HG03045 (cell line): ENCODE measurements at regions not wholly inside any gene's neighbourhood (a gene's known extent, or its start where the extent isn't known, plus 50 kb on each side); places are given as distances from the start of the nearest gene placed in this dataset.

Source experiments
- ATAC-seq: cut with Tn5 transposase; IDR thresholded peaks from one replicate; pipeline ENCODE4 v1.9.1; 2021; ENCODE audit warnings: mild to moderate bottlenecking, moderate library complexity; ENCODE audit not compliant: unreplicated experiment

DNA sequence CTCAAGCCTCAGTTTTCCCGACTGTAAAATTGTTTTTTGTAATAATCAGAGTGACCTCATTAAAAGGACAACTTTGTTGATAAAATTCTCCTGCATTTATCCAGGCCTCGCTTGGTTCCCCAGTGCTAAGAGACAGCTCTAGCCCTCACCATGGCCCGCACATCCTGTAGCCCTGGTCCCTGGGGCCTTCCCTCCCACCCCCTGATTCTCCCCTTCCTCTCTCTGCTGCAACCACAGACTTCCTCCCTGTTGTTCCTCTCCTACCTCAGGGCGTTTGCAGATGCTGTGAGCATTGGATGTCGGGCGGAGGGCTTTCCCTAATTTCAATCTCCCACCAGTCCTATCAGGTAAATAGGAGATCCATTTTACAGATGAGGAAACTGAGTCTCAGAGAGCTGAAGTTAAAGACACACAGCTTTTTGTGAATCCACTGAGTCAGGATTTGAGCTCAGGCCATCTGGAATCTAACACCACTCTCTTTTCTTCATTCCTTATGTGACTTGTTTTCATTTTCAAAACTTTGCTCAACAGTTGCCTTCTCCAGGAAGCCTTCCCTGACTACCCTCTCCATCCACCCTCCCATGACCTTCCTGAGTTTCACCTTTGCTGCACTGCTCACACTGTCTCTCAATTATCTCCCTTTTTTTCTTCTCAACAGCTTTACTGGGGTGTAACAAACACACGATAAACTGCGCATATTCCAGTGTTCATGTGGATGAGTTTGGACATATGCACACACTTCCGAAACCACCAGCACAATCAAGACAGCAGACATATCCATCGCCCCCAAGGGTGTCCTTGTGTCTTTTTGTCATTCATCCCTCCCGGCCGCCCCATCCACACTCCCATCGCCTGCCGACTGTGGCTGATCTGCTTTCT is 107.1 kb downstream of the CEBPB start:
- ATAC-seq: no peak

DNA sequence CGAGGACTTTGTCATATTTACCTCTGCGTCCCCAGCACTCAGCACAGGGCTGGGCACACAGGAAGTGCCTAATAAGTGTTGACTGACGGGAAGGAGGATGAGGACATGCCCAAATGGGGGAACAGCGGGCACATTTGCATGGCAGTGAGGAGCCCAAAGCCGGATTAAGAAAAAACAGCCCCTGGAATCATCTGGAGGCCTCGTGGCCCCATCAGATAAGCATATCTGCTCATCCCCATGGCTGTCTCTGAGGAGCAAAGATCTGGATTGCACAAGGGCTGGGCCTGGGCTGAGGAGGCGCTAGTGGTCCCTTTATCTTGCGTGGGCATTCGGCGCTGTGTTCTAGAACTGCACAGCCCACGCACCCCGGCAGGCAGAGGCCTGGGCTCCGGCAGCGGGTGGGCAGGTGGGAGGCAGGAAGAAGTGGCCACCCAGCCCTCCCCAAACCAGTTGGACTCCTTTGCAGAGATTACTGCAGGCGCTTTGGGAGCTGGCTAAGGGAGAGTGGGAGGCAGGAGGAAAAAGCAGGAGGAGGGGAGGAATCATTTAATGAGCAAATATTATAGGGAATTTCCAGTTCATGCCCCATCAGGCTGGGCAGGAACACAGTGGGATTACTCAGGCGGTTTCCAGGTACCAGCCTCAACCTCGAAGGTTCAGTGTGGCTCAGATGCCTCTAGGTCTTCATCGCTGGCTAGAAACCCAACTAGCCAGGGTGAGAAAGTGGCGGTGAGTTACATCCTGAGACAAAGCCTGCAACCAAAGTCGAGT is 108.1 kb downstream of the CEBPB start:
- ATAC-seq: no peak

DNA sequence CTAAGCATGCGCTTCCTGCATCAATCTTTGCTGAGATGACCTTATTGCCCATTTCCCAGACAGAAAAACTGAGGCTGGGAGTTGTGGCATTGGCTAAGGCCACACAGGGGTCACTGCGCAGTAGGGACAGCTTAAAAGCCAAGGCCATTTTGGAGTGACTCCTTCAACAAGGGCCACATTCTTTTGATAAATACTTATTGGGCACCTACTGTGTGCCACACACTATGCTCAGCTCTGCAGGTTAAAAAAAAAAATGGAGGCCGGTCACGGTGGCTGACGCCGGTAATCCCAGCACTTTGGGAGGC is 108.6 kb downstream of the CEBPB start:
- ATAC-seq: no peak

DNA sequence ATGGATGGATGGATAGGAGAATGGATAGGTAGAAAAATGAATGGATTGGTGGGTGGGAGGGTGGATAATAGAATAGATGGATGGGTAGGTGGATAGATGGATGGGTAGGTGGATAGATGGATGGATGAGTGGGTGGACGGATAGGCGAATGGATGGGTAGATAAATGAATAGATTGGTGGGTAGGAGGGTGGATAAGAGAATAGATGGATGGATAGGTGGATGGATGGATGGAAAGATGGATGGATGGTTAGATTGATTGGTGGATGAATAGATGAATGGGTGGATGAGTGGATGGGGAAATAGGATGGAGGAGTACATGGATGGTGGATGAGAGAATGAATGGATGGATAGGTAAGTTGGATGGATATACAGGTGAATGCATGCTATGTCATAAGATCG is 110.5 kb downstream of the CEBPB start:
- ATAC-seq: no peak

DNA sequence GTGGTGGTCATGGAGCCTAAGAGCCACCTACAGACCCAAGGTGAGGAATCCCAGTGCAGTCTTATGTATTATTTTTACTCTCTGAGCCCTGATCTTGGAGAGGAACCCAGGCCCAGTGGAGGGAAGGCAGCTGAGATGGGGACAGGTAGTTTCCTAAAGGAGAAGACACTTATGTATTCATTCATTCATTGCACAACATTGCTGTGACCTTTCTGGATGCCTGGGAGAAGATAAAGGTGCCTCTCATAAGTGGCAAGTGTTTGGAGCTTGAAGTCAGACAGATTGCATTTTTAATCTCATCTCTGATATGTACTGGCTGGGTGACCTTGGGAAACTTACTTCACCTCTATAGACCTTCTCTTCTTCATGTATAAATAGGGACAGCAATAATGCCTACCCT is 111.1 kb downstream of the CEBPB start:
- ATAC-seq: no peak

DNA sequence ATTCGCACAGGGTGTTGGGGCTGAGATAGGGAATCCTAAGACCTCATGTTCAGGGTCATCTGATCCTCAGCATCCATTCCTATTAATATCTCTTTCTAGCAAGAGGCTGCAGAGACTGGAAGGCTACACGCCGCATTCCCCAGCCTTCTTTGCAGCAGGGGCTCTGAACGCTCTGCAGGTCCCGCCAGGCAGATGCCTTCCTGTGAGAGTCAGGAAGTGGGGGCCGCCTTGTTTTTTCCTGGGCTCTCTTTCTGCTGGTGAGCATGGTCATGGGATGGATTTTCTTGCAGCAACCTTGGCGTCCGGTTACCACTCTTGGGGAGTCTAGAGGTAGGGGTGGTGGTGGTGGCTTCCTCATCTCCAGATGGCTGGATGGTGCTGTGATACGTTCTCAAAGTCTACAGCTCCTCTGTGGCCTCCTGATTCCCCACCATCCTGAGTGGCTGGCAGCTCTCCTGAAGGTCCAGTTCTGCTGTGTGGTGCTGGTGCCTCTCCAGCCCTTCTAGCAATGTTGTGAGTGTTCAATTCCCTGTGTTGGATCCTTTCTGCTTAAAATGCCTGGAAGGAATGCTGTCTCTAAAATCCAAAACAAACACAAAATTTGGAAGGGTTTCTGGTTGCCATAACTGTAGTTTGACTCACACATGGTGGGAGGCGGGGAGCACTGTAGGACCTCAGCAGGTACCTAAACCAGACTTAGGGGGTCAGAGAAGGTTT is 111.9 kb downstream of the CEBPB start:
- ATAC-seq: no peak

DNA sequence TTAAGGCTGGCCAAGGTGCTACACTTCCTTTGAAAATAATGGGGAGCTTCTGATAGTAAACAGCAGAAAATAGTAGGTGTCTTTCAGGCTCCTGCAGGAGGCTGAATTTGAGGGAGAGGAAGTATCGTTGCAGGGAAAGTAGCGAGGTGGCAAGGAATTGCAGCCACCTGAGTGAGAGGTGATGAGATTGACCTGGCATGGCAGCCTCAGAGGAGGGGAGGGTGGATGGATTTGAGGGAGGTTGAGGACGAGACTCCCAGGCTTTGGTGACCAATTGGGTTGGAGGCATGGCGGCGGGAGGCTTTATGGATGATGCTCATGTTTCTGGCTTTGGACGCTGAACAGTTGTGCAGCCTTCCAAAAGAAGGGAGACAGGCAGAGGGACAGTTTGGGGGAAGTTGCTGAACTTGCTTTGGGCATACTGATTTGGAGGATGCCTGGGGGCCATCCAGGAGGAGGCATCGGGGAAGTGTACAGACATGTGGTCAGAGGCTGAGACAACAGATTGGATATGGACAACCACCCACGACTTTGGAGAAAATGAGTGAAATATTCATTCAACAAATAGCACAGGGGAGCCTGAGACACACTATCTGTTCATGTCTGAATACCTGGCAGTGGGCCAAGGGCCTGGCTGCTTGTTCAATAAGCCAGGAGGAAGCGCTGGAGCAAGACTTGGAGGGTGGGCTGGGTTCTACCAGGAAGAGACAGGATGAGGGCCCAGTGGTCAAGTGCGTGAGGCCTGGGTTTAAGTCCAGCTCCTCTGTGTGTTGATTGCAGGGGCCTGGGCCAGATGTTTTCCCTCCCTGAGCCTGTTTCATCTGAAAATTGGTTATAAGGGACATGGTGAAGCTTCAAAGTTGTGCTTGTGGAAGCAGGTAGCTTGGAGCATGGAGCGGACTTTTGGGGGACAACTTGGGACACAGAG is 113.2 kb downstream of the CEBPB start:
- ATAC-seq: no peak

DNA sequence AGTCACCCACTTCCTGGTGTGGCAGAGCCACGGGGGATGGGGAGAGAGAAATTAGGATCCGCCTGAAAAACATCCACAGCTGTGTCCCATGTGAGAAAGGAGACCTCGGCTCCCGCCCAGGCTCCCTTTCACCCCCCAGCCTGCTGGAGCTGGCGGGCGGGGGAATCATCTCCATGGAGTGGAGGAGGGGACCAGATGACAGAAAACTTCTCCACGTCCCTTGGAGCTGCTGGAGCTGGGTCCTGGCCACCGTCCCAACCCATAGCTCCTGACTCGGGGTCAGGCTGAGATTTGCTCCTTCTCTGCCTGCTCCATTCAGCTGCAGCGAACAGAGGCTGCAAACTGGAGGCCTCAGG is 113.8 kb downstream of the CEBPB start:
- ATAC-seq: no peak

DNA sequence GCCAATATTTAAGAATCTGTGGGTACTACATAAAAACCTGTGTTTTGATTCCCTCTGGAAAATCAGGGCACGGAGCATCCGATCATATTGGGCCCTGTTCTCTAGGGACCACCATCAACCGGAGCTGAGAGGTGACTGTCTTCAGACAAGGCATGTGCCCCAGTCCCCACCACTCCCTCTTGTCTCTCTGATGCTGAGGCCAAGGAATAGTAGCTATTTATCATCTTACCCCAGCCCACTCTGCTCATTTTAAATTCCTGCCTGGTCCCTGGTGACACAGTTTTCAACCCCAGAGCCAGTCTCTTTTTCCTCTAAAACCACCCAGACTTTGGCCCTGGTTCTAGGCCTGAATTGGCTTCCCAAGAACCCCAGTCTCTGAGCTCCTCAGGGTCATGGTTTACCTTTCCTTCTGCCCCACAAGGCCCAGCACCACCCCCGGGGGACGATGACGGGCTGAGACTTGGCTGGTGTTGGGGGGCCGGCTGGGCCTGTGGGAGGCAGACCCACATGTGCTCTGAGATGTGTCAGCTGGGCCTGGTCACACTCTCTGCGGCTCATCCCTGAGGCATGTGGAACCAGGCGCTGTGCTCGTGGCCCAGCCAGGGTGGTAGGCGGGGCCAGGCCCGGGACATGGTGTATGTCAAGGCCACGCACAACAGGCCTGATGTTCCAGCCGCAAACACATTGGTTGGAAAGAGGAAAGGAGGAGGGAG is 114.4 kb downstream of the CEBPB start:
- ATAC-seq: no peak

DNA sequence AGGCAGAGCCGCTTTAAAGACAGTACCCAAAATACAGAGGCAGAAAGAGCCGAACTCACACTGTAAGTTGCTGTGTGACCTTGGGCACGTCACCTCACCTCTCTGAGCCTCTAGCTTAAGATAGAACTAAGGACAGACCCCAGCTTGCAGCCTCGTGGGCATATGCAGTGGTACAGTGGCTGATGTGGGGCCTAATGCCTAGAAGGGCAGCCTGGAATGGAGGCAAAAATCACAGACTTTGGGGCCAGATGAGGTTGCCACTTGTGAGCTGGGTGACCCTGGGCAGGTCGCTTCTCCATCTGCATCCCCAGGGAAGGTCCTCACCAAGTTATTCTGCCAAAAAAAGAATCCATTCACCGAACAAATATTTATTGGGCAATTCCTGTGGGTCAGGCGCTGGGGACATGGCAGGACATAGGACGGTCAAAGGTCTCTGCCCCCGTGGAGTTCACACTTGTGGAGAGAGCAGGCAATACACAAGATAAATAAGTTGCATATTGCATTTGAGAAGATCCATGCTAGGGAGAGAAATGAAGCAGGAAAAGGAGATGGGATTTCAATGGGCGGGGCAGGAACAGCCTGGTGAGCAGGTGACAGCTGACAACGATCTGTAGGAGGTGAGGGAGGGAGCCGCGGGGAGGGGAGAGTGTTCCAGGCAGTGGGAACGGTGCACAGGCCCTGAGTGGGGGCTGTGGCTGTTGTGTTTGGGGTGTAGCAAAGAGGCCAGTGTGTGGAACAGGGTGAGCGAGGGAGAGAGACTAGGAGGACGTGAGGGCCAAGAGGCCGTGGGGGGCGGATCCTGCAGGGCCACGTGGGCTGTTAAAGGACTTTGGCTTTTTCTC is 115.2 kb downstream of the CEBPB start:
- no peak for ATAC-seq

DNA sequence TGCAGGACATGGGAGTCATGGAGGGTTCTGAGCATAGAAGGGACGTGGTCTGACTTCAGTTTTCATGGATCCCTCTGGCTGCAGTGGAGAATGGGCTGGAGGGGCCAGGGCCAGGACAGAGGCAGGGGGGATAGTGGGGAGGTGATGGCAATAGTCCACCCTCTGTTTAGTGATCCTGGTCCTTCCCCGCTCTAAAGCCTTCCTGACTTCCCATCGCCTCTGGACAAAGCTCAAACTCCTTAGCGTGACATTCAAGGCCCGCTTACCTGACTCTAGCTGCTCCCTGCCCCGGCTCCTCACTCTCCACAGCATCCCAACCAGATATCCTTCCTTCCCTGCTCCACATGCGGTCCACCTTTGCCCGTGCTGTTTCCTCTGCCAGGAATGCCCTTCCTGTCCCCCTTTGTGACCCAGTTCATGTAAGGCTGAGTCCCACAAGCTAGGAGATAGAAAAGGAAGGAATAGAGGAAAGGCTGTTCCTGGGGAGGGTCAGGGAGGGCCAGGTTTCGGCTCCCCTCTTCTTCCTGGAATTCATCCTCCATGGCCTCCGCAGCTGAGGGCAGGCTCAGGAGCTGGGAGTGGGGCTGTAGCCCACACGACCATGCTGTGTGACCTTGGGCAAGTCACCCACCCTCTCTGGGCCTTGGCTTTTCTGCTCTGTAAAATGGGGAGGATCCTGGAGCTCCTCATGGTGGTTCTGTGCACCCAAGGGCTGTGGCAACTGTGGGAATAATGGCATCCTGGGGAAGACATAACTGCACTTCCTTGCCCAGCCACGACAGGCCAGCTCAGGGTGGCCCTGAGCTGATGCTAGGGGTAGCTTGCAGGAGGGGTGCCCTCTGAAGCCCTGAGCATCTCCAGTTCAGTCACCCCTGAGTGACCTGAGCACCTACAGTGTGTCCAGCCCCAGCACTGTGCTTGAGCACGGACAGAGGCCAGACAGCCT is 116.1 kb downstream of the CEBPB start:
- ATAC-seq: no peak

DNA sequence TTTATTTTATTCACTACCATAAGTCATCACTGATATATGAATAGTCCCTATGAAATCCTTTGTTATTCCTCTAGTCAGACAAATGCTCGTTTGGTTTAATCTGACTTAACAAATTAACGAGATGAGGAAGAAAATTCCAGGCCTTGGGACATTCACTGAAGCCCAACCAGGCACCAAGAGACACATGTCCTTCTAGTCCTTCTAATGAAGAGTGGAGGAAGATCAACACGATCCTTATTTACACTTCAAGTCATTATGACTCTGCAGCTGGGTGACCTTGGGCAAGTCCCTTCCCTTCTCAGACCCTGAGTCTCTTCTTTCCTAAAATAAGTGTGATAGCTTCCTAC is 117.5 kb downstream of the CEBPB start:
- no peak for ATAC-seq

DNA sequence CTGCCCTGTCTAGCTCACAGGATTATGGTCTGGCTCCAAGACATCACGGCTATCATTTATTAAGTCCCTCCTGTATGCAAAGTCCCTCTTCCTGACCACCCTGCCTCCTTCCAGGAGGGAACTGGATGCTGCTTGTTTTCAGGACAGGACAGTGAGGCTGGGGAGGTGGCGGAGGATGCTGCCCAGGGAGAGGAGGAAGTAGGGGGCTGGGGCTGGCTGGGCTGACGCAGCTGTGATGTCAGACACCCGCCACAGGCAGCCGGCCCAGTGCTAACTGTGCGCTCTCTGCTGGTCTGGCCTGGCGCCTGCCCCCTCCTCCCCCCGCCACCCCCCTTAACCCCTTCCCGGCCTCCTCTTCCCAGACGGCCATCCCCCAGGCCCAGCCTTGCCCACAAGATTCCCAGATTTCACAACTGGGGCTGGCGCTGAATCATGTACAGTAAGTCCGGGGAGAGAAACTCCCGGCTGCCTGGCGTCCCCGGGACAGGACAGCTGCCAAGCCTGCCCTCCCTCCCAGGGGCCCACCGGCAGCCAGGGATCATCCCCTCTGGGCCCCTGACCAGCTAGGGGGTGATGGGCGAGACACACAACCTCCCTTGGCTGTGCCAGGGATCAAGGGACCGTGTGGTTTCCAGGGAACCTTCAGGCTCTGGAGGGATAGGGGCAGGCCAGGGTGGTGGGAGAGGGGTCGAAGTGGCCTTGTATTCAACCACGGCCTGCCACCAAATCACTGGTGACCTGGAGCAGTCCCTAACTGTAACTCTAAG is 118.1 kb downstream of the CEBPB start:
- no peak for ATAC-seq

DNA sequence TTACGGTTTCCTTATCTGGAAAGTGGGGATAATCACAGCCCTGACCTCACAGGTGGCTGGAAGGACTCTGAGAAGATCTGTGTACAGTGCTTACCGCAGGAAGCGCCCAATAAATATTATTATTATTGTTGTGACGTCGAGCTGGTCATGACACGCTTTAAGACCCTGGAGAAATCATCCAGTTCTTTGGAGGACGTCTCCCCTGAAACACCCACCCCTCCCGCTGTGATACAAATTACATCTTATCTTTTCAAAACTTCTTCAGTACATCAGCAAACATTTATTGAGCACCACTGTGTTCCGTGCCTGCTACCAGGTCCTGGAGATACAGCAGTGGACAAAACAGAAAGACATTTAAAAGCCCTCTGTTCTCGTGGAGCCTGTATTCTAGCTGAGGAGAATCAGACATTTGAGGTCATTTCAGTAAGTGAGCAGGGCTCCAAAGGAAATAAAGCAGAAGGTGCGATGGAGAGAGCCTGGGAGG is 118.7 kb downstream of the CEBPB start:
- no peak for ATAC-seq

DNA sequence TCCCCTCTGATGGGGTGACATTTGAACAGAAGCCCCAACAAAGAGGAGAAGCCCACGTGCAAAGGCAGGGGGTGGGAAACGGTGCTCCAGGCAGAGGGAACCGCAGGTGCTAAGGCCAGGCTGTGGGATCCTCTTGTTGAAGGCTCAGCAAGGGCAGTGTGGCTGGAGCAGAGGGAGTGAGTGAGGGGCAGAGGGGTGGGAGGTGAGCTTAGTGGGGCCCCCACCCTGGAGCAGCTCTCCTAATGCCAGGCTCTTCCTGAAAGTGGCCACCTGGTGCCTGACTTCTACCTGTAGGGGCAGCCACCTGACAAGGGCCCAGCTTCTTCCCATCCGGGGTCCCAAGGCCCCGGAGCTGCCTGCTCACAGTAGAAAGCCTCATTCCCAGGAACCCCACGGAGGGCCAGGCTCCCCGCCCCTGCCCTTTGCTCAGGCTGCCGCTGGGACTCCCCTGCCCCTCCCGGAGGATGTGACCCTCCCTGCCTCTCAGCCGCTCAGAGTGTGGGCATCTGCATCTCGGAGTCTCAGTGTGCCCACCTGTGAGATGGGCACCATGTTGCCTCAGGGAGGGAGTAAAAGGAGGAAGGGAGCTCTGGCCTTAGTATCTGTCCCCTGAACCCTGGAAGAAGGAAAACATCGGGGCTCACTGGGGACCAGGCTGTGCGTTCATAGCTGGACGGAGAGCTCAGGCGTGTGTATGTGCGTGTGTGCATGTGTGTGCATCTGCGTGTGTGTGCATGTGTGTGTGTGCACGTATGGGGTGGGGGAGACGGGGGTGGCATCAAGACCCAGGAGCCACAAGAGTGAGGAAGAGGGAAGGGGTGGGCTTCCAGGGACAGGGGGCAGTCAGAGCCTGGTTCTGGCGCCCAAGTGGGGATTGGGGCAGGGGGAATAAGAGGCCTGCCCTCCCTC is 119.4 kb downstream of the CEBPB start:
- no peak for ATAC-seq

DNA sequence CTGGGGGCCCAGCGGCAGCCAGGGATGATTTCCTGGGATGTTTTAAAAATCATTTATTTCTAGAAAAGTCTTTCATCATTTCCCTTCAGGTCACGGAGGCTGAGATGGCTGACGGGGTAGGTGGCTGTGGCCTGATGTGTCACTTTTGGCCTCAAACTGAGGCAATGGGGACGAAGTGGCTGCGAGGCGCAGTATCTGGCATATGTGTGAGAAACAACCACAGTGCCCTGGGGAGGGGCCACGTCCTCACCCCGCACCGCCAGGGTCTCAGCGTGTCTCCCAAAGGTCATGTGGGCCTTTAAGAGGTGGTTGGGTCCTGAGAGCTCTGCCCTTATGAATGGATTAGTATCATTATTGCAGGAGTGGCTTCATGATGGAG is 120.0 kb downstream of the CEBPB start:
- no peak for ATAC-seq
